GM15510 (cell line): ENCODE measurements at regions not wholly inside any gene's neighbourhood (a gene's known extent, or its start where the extent isn't known, plus 50 kb on each side); places are given as distances from the start of the nearest gene placed in this dataset.
A peak's percentile ranks its signal among the peaks of the same experiment; 100 is the strongest.

Experiments used
- POLR2A ChIP-seq: IDR thresholded peaks from 3 replicates; pipeline ENCODE4 v1.6.1; 2011; ENCODE audit warnings: borderline replicate concordance; ENCODE audit not compliant: insufficient read length; ENCODE audit errors: extremely low read depth

GRCh38 chr5:133831491-133832224 lies 136.8 kb downstream of the C5orf15 start:
- TF ChIP-seq POLR2A = no peak

- no peak for TF ChIP-seq POLR2A
These were observed 137.5 kb downstream of the C5orf15 start for GRCh38 chr5:133830911-133831310.

- TF ChIP-seq POLR2A = no peak
These were observed 138.1 kb downstream of the C5orf15 start for GRCh38 chr5:133830281-133830680.

GRCh38 chr5:133829786-133830185 lies 138.6 kb downstream of the C5orf15 start:
- TF ChIP-seq POLR2A = no peak

DNA sequence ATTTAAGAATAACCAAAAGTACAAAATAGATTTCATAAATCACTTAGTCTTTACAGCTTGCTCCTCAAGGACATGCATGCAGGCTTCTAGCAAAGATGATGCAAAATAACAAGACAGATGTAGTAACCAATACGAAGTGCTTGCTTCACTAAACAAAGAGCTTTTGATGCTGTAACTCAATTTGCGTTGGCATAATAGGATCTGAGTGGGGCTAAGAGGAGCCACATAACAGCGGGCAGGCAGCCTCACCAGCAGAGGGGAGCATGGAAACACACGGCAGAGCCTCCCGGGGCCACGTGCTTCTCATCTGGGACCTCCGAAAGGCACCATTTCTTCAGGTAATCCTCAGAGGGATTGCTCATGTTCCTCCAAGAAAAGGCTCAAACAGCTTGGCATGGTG lies 139.7 kb downstream of the C5orf15 start:
- no peak for TF ChIP-seq POLR2A

DNA sequence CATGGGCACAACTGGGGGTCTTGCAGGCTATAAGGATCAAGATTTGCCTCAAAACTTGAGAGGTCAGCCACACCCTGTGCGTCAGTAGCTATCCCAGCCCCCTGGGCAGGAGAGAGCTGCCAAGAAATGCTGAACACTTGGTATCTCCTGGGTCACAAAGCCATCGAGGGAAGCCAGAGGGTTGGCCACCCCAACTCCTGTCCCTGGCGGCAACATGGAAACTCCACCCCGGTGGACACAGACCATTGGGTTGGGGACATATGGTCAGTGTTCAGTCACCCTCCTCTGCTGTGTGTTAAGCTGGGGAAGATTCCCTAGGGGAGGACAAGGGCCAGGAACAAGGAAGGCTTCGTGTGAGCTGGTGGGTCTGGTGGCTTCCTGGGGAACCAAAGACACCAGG lies 140.6 kb downstream of the C5orf15 start:
- TF ChIP-seq POLR2A = no peak

DNA sequence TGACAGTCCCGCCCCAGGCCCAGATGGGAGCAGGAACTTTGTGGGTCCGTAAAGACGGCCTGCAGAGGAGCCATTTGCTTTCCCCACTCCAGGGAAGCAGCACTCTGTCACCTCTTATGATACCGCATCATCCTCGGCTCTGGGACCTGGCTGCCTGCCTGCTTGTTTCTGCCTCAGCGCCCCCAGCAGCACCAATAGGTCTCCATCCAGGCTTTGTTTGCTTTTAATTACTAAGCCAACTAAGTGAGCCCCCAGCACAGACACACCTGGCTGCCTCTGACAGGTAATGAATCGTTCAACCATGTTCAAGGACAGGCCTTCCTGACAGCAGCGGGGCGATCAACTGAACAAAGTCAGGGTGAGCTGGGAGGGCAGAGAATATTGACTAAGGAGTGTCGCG lies 141.4 kb downstream of the C5orf15 start:
- no peak for TF ChIP-seq POLR2A

GRCh38 chr5:133825631-133826289 lies 142.7 kb downstream of the C5orf15 start:
- TF ChIP-seq POLR2A = no peak

GRCh38 chr5:133824661-133825254 lies 143.7 kb downstream of the C5orf15 start:
- peak; percentile 33 for TF ChIP-seq POLR2A

DNA sequence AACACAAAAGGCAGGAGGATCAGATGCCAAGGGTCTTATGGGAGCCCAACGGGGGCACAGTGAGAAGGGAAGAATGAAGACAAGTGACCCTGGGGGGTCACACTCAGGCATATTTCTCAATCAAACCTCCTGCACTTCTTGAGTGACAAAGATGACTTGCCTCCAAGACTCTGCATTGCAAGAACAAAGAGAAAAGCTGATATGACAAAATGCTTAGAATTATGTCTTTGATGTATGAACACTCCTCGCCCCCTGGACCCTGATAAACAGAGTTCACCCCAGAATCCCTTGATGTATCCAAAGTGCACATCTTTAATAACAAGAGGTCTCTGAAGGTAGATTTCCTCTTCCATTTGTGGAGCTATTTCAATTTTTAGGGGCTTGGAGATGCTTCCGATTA lies 146.5 kb downstream of the C5orf15 start:
- TF ChIP-seq POLR2A = no peak

DNA sequence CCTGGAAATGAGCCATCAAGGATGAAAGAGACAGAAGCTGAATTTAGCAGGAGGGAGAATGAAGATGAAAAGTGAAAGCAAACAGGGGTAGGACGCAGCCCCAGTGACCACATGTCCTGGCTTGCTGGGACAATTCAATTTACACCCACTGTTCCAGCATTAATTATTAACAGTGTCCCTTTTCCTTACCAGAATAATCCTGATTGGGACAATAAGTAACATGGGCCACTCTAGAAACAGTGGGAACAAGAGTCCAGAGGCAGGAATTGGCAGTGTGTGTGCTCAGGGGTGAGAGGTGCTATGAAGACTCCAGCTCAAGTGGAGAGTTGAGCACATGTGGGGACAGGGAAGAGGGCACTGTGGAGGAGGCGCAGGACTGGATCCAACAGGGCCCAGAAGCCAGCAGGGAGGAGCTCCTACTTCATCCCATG lies 147.1 kb downstream of the C5orf15 start:
- no peak for TF ChIP-seq POLR2A

DNA sequence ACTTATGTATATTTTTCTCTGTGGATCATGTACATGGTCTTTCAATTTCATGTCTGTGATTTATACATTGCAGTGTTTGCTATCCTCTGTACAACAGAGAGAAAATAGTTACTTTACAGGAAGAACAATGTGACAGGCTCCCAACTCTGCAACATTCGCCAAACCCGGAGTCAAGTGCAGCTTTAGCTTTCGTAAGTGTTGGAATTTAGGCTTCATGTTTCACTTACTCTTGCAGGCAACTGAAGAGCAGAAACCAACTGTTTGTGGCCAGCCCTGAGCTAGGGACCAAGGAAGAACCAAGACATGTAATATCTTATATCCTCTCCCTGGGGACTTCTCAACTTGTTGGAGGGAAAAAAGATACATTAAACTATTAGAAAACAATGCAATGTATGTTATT lies 147.9 kb downstream of the C5orf15 start:
- TF ChIP-seq POLR2A = no peak

DNA sequence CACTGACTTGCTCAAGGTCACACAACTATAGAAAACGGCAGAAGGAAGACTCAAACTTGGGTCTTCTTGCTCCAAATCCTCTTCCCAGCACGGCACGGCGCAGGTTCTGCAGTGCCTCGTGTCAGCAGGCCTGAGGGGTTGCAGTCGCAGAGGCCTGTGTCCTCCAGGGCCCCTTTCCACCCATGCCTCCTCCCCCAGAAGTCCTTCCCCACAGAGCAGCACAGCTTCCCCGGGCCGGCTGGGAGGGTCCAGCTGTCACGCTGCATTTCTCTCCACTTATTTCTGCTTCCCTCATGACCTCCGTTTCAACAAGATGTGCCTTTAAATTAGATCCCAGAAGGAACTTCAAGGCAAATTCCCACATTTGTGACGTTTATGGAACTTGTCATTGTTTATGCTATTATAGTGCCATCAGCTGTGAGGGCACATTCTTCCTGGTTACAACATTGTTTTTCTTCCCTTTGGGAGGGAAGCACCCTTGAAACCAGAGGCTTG lies 148.4 kb downstream of the C5orf15 start:
- TF ChIP-seq POLR2A = no peak

- TF ChIP-seq POLR2A = no peak
These were observed 149.4 kb downstream of the C5orf15 start for GRCh38 chr5:133818869-133819600.

DNA sequence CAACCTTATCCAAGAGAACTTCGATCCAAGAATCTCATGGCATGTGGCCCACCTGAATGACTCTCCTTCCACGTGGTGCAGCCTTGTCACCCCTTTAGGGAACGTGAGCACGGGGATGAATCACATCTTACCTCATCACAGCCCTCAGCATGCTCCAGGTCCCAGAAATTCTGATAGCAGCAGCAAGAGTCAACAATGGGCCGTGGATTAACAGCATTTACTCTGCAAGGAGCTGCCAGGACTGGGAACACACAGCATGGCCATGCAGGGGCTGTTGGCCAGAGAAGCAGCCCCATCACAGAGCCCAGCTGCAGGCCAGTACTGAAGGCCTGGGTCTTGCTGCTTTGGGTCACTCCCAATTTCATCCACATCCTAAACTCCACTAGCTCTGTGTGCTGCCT lies 150.4 kb downstream of the C5orf15 start:
- no peak for TF ChIP-seq POLR2A
